ENCODE measurements at regions not wholly inside any gene's neighbourhood (a gene's known extent, or its start where the extent isn't known, plus 50 kb on each side); places are given as distances from the start of the nearest gene placed in this dataset.

DNA sequence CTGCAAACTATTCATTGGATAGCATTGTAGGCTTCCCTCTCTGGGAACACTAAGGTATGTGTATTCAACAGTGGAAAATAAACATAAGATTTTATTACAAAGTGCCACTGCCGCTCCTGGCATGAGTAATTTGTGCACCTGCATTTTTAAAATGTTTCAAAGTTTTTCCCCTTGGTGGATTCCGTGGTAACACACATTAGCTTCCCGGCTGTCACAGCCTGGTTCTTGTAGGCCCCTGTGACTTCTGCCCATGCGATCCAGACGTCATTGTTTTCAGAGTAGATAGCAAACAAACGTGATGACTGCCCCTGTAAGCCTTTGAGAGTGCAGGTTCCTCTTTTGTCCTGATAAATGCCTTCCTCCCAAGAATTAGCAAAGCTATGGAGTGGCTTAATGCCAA is 421.0 kb downstream of the ZNF521 start:
- Histone ChIP-seq H3K9me3 (ENCODE audit: control insufficient read depth in 3 of 3, low read length in 3 of 3) (no peaks in the 10 kb centered on the region), H3K27ac (ENCODE audit: low read depth, low read length) (no peak overlapping the region), H3K36me3 (ENCODE audit: control insufficient read depth in 3 of 3, insufficient read depth in 3 of 3, low read length in 3 of 3) (peaks cover 0 to 6% (median 0%) of the 10 kb centered on the region in 3 donors), H3K27me3 (ENCODE audit: control insufficient read depth in 3 of 3, insufficient read depth in 3 of 3, low read length in 3 of 3) (no peaks in the 10 kb centered on the region), H3K4me3 (ENCODE audit: low read length in 3 of 3) (no peak overlapping the region), H3K9ac (ENCODE audit: low read depth in 1 of 3, low read length in 3 of 3) (no peak overlapping the region), H3K4me1 (ENCODE audit: control insufficient read depth in 3 of 3, insufficient read depth in 3 of 3, low read length in 3 of 3) (peaks cover 0 to 12% (median 5%) of the 10 kb centered on the region in 3 donors)

GRCh38 chr18:24933345-24933744 is 418.6 kb downstream of the ZNF521 start:
- no peaks in the 10 kb centered on the region for H3K27me3 ChIP-seq (ENCODE audit: control insufficient read depth in 3 of 3, insufficient read depth in 3 of 3, low read length in 3 of 3)
- H3K36me3 ChIP-seq (ENCODE audit: control insufficient read depth in 3 of 3, insufficient read depth in 3 of 3, low read length in 3 of 3): peaks cover 0 to 6% (median 0%) of the 10 kb centered on the region in 3 donors
- H3K27ac ChIP-seq (ENCODE audit: low read depth, low read length): no peak overlapping the region
- no peaks in the 10 kb centered on the region for H3K9me3 ChIP-seq (ENCODE audit: control insufficient read depth in 3 of 3, low read length in 3 of 3)
- H3K4me3 ChIP-seq (ENCODE audit: low read length in 3 of 3): no peak overlapping the region
- H3K9ac ChIP-seq (ENCODE audit: low read depth in 1 of 3, low read length in 3 of 3): no peak overlapping the region
- peaks cover 0 to 7% (median 3%) of the 10 kb centered on the region in 3 donors for H3K4me1 ChIP-seq (ENCODE audit: control insufficient read depth in 3 of 3, insufficient read depth in 3 of 3, low read length in 3 of 3)

- Histone ChIP-seq H3K27ac (ENCODE audit: low read depth, low read length) (no peak overlapping the region), H3K27me3 (ENCODE audit: control insufficient read depth in 3 of 3, insufficient read depth in 3 of 3, low read length in 3 of 3) (no peaks in the 10 kb centered on the region), H3K4me3 (ENCODE audit: low read length in 3 of 3) (no peak overlapping the region), H3K9ac (ENCODE audit: low read depth in 1 of 3, low read length in 3 of 3) (no peak overlapping the region), H3K36me3 (ENCODE audit: control insufficient read depth in 3 of 3, insufficient read depth in 3 of 3, low read length in 3 of 3) (peaks cover 0 to 6% (median 0%) of the 10 kb centered on the region in 3 donors), H3K9me3 (ENCODE audit: control insufficient read depth in 3 of 3, low read length in 3 of 3) (no peaks in the 10 kb centered on the region), H3K4me1 (ENCODE audit: control insufficient read depth in 3 of 3, insufficient read depth in 3 of 3, low read length in 3 of 3) (no peaks in the 10 kb centered on the region)
Measured at GRCh38 chr18:24934258-24934932, 417.6 kb downstream of the ZNF521 start.

GRCh38 chr18:24935008-24935407 is 417.0 kb downstream of the ZNF521 start:
- Histone ChIP-seq H3K4me1 (ENCODE audit: control insufficient read depth in 3 of 3, insufficient read depth in 3 of 3, low read length in 3 of 3) (no peaks in the 10 kb centered on the region), H3K9ac (ENCODE audit: low read depth in 1 of 3, low read length in 3 of 3) (no peak overlapping the region), H3K27ac (ENCODE audit: low read depth, low read length) (no peak overlapping the region), H3K27me3 (ENCODE audit: control insufficient read depth in 3 of 3, insufficient read depth in 3 of 3, low read length in 3 of 3) (no peaks in the 10 kb centered on the region), H3K9me3 (ENCODE audit: control insufficient read depth in 3 of 3, low read length in 3 of 3) (no peaks in the 10 kb centered on the region), H3K4me3 (ENCODE audit: low read length in 3 of 3) (no peak overlapping the region), H3K36me3 (ENCODE audit: control insufficient read depth in 3 of 3, insufficient read depth in 3 of 3, low read length in 3 of 3) (peaks cover 0 to 6% (median 0%) of the 10 kb centered on the region in 3 donors)

DNA sequence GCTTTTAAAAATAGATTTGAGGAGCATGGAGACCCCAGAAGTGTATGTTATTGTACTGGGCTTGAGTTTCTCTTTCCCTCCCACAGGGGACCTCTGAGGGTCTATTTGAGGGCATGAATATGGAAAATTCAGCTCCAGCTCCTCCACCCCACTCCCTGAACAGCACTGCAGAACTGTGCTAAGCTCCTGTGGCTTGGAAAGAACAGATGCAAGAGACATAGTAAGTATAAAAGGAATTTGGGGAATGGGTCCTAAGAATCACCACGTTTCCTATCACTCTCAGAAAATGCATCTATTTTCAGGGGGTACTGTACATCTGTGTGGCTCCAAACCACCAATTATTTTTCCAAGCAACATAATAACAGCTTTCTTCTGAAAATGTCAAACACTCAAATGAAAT is 416.1 kb downstream of the ZNF521 start:
- Histone ChIP-seq H3K27ac (ENCODE audit: low read depth, low read length) (no peak overlapping the region), H3K4me3 (ENCODE audit: low read length in 3 of 3) (no peak overlapping the region), H3K4me1 (ENCODE audit: control insufficient read depth in 3 of 3, insufficient read depth in 3 of 3, low read length in 3 of 3) (no peaks in the 10 kb centered on the region), H3K9ac (ENCODE audit: low read depth in 1 of 3, low read length in 3 of 3) (no peak overlapping the region), H3K9me3 (ENCODE audit: control insufficient read depth in 3 of 3, low read length in 3 of 3) (no peaks in the 10 kb centered on the region), H3K36me3 (ENCODE audit: control insufficient read depth in 3 of 3, insufficient read depth in 3 of 3, low read length in 3 of 3) (peaks cover 0 to 6% (median 0%) of the 10 kb centered on the region in 3 donors), H3K27me3 (ENCODE audit: control insufficient read depth in 3 of 3, insufficient read depth in 3 of 3, low read length in 3 of 3) (no peaks in the 10 kb centered on the region)

DNA sequence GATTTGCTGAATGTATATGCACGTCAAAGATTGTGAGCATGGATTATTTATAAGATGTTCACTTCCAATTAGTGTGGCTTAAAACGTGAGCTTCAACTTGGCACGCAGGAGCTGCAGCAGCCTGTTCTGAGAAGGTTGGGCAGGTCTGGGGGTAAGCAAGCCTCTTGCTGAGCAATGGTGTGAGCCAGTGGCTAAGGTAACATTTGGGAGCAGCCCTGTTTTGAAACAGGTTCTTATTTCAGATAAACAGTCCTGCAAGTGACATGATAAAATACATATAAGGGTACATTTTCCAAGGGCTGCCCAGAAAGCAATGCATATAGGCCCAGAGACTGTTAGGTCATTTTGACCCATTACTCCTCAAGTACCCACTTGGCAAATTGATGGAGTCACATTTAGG is 415.3 kb downstream of the ZNF521 start:
- H3K36me3 ChIP-seq (ENCODE audit: control insufficient read depth in 3 of 3, insufficient read depth in 3 of 3, low read length in 3 of 3): peaks cover 0 to 6% (median 0%) of the 10 kb centered on the region in 3 donors
- no peaks in the 10 kb centered on the region for H3K27me3 ChIP-seq (ENCODE audit: control insufficient read depth in 3 of 3, insufficient read depth in 3 of 3, low read length in 3 of 3)
- H3K4me3 ChIP-seq (ENCODE audit: low read length in 3 of 3): no peak overlapping the region
- H3K4me1 ChIP-seq (ENCODE audit: control insufficient read depth in 3 of 3, insufficient read depth in 3 of 3, low read length in 3 of 3): no peaks in the 10 kb centered on the region
- H3K9me3 ChIP-seq (ENCODE audit: control insufficient read depth in 3 of 3, low read length in 3 of 3): no peaks in the 10 kb centered on the region
- H3K27ac ChIP-seq (ENCODE audit: low read depth, low read length): no peak overlapping the region
- no peak overlapping the region for H3K9ac ChIP-seq (ENCODE audit: low read depth in 1 of 3, low read length in 3 of 3)

- peaks cover 0 to 6% (median 0%) of the 10 kb centered on the region in 3 donors for H3K36me3 ChIP-seq (ENCODE audit: control insufficient read depth in 3 of 3, insufficient read depth in 3 of 3, low read length in 3 of 3)
- no peaks in the 10 kb centered on the region for H3K9me3 ChIP-seq (ENCODE audit: control insufficient read depth in 3 of 3, low read length in 3 of 3)
- H3K27ac ChIP-seq (ENCODE audit: low read depth, low read length): no peak overlapping the region
- H3K4me3 ChIP-seq (ENCODE audit: low read length in 3 of 3): no peak overlapping the region
- no peak overlapping the region for H3K9ac ChIP-seq (ENCODE audit: low read depth in 1 of 3, low read length in 3 of 3)
- no peaks in the 10 kb centered on the region for H3K27me3 ChIP-seq (ENCODE audit: control insufficient read depth in 3 of 3, insufficient read depth in 3 of 3, low read length in 3 of 3)
- H3K4me1 ChIP-seq (ENCODE audit: control insufficient read depth in 3 of 3, insufficient read depth in 3 of 3, low read length in 3 of 3): no peaks in the 10 kb centered on the region
Measured at GRCh38 chr18:24937639-24938275, 414.2 kb downstream of the ZNF521 start.

DNA sequence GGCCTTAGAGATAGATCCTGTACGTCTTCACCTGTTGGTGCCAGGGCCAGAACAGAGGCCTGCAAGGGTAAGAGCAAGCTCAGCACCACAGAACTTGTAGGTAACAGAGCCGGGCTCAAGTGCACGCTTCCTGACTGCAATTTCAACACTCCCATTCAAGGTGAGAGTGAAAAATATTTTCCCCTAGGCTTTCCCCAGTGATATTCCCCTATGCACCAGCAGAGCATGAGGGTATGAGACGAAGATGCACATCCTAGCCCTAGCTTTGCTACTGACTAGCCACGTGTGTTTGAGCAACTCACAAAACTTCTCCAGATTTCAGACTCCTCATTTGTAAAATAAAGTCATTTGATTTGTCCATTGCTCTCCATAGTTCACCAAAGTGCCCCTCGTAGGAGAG is 411.6 kb downstream of the ZNF521 start:
- Histone ChIP-seq H3K4me1 (ENCODE audit: control insufficient read depth in 3 of 3, insufficient read depth in 3 of 3, low read length in 3 of 3) (no peaks in the 10 kb centered on the region), H3K27ac (ENCODE audit: low read depth, low read length) (no peak overlapping the region)

GRCh38 chr18:24941174-24941951 is 410.6 kb downstream of the ZNF521 start:
- no peaks in the 10 kb centered on the region for H3K9me3 ChIP-seq (ENCODE audit: control insufficient read depth in 3 of 3, low read length in 3 of 3)
- H3K4me1 ChIP-seq (ENCODE audit: control insufficient read depth in 3 of 3, insufficient read depth in 3 of 3, low read length in 3 of 3): no peaks in the 10 kb centered on the region
- H3K36me3 ChIP-seq (ENCODE audit: control insufficient read depth in 3 of 3, insufficient read depth in 3 of 3, low read length in 3 of 3): no peaks in the 10 kb centered on the region
- H3K4me3 ChIP-seq (ENCODE audit: low read length in 3 of 3): no peak overlapping the region
- no peak overlapping the region for H3K9ac ChIP-seq (ENCODE audit: low read depth in 1 of 3, low read length in 3 of 3)
- H3K27ac ChIP-seq (ENCODE audit: low read depth, low read length): no peak overlapping the region
- no peaks in the 10 kb centered on the region for H3K27me3 ChIP-seq (ENCODE audit: control insufficient read depth in 3 of 3, insufficient read depth in 3 of 3, low read length in 3 of 3)

More for the DNA sequence above, 411.6 kb downstream of the ZNF521 start:
- H3K4me3 ChIP-seq (ENCODE audit: low read length in 3 of 3): no peak overlapping the region
- no peak overlapping the region for H3K9ac ChIP-seq (ENCODE audit: low read depth in 1 of 3, low read length in 3 of 3)
- H3K36me3 ChIP-seq (ENCODE audit: control insufficient read depth in 3 of 3, insufficient read depth in 3 of 3, low read length in 3 of 3): no peaks in the 10 kb centered on the region
- no peaks in the 10 kb centered on the region for H3K27me3 ChIP-seq (ENCODE audit: control insufficient read depth in 3 of 3, insufficient read depth in 3 of 3, low read length in 3 of 3)
- H3K9me3 ChIP-seq (ENCODE audit: control insufficient read depth in 3 of 3, low read length in 3 of 3): no peaks in the 10 kb centered on the region

DNA sequence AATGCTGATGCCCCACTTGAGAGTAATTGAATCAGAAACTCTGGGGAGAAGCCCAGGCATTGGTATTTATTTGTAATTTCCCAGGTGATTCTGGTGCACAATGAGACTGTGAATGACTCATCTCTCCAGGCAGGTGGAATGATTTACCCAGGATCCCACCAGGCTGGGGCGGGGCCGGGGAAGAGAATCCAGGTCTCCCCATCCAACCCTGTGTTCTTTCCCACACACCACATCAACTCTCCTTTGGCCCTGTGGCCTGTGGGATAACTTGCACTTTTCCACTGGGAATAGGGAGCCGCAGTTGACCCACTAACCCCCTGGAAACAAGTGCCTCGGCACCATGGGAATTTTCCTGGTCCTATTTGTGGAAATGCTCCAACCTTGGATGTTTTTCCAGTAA is 409.8 kb downstream of the ZNF521 start:
- Histone ChIP-seq H3K4me1 (ENCODE audit: control insufficient read depth in 3 of 3, insufficient read depth in 3 of 3, low read length in 3 of 3) (no peaks in the 10 kb centered on the region), H3K4me3 (ENCODE audit: low read length in 3 of 3) (no peak overlapping the region), H3K36me3 (ENCODE audit: control insufficient read depth in 3 of 3, insufficient read depth in 3 of 3, low read length in 3 of 3) (no peaks in the 10 kb centered on the region), H3K9ac (ENCODE audit: low read depth in 1 of 3, low read length in 3 of 3) (no peak overlapping the region), H3K27me3 (ENCODE audit: control insufficient read depth in 3 of 3, insufficient read depth in 3 of 3, low read length in 3 of 3) (no peaks in the 10 kb centered on the region), H3K9me3 (ENCODE audit: control insufficient read depth in 3 of 3, low read length in 3 of 3) (no peaks in the 10 kb centered on the region), H3K27ac (ENCODE audit: low read depth, low read length) (no peak overlapping the region)

All from skeletal muscle tissue (tissue), 3 donors.